ENCODE measurements at regions not wholly inside any gene's neighbourhood (a gene's known extent, or its start where the extent isn't known, plus 50 kb on each side); places are given as distances from the start of the nearest gene placed in this dataset.

DNA sequence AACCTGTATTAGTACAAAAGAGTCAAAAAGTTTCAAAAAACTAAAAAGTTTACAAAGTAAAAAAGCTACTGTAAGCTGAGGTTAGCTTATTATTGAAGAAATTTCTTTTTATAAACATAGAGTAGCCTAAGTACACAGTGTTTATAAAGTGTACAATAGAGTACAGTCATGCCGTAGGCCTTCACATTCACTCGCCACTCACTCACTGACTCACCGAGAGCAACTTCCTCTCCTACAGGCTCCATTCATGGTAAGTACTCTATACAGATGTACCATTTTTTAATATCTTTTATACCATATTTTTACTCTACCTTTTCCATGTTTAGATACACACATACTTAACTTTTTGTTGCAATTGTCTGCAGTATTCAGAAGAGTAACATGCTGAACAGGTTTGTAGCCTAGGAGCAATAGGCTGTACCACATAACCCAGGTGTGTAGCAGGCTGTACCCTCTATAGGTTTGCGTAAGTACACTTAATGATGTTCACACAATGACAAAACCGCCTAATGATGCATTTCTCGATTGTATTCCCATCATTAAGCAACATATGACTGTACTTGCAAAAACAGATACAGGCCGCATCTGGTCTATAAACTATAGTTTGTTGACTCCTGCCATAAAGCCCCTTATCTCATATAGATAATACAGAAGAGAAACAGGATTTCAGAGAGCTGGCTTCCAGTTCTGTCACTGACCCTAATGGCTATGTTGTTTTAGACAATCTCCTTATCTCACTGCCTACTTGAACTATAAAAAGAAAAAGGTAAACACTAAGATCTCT lies 438.8 kb downstream of the HTR7 start:
- no peak for DNase-seq

DNA sequence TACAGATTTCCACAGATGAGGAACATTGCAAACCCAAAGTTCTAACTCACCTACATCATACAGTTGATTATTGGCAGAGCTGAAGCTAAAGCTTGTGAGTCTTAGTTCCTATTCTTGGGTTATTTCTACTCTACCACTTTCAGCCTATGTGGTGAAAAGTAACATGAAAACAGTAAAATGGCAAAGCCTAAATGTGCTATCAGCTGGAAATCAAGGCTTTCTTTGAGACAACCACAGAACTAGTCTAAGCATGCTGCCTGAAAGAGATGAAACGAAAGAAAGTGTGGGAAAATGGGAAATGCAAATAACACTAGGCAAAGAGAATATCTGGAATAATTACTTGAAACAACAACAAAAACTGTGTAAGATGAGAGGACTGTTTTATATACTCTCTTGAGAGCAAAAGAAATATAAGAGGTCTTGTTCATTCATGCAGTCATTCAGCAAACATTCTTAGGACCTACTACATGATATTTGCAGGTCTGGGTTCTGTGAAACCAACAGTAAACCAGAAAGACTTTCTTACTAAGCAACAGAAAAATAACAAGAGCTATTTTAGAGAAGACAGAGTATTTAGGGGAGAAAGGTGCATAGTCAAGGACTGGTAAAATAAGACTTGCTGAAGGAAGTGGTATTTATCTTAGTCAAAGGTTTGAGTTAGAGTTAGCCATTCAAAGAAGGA lies 437.1 kb downstream of the HTR7 start:
- DNase-seq, result no peak

DNA sequence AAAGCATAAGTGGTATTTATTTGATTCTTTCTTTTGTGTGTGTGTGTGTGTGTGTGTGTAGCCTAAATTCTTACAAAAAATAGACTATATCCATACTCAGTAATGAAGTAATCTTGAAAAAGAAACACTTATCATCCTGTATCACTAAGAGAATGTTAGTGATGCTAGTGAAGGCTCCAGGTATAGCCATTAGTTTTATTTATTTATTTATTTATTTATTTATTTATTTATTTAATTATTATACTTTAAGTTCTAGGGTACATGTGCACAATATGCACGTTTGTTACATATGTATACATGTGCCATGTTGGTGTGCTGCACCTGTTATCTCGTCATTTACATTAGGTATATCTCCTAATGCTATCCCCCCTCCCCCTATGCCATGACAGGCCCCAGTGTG lies 436.0 kb downstream of the HTR7 start:
- no peak for DNase-seq

DNA sequence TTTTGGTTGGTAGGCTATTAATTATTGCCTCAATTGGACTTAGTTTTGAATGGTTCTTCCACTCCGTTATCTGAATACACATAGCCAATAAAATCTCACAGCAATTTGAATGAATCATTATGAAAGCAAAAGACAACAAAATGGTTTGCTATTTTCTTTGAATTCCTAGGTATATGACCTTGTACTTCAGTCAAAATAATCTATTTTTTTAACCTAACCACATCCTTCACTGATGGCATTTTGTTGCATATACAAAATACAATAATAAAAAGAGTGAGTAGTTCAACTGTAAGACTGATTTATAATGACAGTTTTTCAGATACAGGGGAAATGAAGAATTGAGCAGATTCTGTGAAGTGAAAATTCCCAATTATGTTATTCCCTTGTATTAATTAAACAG lies 433.1 kb downstream of the HTR7 start:
- DNase-seq, result no peak

DNA sequence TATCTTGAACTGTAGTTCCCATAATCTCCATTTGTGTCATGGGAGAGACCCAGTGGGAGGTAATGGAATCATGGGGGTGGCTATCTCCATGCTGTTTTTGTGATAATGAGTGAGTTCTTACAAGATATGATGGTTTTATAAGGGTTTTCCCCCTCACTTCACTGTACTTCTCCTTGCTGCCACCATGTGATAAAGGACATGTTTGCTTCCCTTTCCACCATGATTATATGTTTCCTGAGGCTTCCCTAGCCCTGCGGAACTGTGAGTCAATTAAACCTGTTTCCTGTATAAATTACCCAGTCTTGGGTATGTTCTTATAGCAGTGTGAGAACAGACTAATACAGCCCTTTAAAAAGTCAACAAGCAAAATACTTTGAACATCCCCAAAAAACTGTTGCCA lies 427.7 kb downstream of the HTR7 start:
- no peak for DNase-seq

DNA sequence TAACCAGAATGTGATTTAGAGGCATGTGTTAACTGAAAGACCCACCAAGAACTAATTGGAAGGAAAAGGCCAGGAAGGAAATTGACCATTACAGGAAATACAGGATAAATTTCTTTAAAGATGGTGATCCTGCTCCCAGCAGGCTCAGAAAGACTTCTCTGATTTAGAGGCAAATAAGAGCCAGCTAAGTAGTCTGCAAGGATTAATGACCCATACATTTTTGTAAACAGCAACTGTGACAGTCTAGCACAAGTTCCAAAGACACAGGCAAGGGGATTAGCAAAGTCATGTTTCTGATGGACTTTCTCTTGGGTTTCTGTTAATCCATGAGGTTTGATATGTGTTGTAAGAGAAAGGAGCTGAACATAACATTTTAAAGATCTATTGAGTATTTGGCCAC lies 425.0 kb downstream of the HTR7 start:
- no peak for DNase-seq

DNA sequence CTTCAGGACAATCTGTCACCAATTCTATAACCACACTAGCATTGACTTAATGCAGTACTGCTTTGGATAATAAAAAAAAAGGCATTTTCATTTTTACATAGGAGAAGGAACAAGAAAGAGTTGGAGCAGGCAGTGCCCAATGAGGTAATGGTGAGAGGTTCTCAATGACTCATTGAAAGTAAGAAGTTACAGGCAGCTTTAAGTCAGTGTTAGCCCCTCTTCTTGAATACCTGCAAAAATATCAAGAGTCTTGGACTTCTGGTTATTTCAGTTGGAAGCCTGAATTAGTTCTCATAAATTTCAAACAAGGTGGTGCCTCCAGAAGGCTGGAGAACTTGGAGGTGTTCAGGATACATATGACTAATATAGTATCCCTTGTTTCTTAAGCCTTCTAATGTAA lies 422.5 kb downstream of the HTR7 start:
- no peak for DNase-seq

DNA sequence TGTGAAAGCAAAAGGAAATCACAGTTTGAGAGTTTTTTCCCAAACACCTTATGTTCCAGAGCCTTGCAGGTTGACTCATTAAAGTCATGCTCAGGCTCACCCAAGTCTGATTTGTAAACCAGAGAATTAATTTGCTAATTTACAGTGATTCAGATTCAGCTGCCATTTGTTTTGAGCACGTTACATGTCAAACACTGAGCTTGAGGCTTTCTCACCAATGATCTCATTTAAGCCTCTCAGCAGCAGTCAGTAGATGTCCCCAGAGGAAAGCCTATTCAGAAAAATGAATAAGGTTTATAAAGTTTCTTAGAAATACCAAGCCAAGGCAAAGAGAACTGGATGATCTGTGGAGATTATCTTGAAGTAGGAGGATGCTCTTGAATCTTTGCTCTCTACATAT lies 420.4 kb downstream of the HTR7 start:
- no peak for DNase-seq

DNA sequence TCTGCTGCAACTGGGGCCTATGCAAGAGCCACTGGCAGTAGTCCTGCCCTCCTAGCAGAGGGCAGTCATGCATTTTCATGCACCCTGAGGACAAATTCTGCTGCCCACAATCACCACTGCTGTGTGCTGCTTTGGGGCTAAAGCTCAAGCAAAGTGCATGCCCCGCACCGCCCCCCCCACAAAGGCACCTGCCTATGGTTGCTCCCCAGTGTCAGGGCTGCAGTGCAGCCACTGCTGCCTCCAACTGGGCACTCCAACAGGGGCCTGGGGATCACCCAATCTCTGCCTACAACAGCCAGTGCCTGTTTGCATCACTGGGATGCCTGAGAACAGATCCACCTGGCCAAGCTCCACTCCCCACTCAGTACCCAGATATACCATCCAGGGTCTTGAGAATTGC lies 417.0 kb downstream of the HTR7 start:
- DNase-seq, result no peak

DNA sequence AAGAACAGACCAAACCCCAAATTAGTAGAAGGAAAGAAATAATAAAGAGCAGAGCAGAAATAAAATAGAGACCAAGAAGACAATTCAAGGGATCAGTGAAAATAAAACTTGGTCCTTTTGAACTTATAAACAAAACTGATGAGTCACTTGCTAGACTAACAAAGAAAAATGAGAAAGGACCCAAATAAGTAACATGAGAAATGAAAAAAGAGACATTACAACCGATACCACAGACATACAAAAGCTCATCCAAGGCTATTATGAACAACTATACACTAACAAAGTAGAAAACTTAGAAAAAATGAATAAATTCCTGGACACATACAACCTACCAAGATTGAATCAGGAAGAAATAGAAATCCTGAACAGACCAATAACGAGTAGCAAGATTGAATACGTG lies 414.5 kb downstream of the HTR7 start:
- DNase-seq, result no peak

DNA sequence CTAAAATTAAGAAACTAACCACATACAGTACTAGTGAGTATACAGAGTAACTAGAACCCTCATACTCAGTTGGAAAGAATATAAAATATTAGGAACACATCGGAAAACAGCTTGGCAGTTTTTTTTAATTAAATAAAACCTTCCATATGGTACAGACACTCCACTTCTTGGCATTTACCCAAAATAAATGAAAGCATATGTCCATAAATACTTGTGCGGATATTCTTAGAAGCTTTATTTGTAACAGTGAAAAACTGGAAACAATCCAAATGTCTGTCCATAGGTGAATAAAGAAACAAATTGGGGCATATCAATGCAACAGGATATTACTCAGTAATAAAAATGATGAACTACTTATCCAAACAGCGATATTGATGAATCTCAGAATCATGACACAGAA lies 410.0 kb downstream of the HTR7 start:
- DNase-seq, result no peak

DNA sequence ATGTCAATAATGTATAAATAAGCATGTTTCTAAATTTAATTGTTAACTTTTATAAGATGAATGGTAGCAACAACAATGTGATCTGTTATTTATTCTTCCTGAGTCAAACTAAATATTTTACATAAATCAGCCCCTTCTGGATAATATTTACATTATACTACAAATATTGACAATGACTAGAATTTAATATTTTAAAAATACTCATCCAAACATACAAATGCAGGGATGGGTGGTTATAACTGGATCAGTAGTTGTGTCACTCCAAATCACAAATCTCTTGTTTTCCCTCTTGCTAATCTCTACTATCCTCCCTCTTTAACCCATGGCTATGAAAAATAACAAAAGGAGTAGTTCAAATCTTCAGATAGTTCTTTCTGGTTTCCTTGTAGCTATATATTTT lies 407.0 kb downstream of the HTR7 start:
- no peak for DNase-seq

DNA sequence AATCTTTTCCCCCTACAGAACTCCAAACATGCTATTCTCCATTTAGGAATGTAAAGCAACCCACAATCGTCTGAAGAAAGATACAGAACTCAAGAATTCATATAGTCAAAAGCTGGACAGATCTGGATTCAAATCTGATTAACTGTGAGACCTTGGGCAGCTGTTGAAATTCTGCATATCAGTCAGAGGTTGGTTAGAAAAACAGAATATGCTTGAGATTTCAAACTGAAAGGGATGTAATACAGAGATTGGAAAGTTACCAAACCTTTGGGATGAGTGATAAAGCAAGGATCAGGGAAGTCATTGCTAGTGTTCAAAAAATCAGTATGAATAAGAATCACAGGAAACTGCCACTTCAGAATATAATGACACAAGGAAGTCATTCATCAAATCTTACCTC lies 406.6 kb downstream of the HTR7 start:
- no peak for DNase-seq

DNA sequence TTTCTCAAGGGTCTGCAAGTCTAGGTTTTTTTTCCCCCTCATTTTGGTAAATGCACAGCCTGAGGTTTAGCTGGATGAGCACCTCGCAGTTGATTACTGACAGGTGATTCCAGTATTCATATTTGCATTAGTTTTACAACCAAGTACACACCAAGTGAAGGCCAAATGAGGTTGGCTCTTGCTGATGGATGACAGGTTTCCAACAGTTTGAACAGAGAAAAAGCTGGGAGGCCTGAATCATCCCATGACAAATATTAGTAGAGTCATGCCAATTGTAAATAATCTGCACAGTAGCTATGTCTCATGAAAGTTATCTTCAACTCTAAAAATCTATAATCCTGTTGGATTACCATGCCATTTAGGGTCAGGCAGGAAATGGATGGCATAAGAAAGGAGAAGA lies 399.8 kb downstream of the HTR7 start:
- no peak for DNase-seq

DNA sequence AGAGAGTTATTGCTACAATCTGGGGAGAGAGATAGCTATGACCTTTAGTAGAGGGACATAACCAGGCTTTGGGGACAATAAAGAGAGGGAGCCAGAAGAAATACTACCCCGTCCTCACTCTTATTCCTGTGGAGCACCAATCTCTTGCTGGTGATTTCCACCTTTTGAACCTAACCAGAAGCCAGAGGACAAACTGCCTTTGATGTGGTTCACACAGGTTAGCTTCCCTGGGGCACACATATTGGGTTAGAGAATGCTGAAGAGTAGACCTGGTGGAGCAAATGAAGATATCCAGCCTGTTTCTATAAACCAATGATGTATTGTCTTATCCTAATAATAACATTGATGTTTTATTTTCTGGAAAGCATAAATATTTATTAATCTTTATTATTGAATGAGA lies 399.3 kb downstream of the HTR7 start:
- DNase-seq, result no peak

DNA sequence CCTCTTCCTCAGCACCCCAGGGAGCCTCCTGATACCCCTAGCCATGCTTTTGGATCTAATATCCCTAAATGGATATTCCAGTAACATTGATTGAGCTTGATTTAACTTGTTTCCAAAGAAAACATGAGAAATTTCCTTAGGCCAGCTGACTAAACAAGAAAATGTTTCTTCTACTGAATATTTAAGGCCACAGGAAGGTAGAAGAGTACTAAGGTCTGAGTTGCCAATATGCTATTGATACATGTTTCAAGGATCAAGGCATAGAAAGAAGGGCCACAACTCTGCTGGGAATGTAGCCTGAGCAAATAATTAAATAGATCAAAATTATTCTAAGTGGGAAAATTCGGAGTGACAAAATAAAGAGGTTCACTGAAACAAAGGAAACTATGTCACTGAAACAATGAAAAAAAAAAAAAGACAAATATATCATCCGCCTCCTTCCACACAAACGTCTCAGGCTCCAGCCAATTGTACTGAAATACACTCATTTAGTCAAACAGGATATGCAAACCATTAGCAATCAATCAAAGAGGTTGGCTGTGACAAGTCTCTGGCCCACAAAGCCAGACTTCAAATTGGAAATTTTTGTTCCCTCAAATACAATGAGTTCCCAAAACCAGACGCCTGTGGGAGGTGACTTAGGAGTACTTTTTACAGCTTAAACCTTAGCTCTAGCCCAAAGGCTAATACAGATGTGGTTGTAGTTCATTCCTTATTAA lies 396.2 kb downstream of the HTR7 start:
- no peak for DNase-seq

DNA sequence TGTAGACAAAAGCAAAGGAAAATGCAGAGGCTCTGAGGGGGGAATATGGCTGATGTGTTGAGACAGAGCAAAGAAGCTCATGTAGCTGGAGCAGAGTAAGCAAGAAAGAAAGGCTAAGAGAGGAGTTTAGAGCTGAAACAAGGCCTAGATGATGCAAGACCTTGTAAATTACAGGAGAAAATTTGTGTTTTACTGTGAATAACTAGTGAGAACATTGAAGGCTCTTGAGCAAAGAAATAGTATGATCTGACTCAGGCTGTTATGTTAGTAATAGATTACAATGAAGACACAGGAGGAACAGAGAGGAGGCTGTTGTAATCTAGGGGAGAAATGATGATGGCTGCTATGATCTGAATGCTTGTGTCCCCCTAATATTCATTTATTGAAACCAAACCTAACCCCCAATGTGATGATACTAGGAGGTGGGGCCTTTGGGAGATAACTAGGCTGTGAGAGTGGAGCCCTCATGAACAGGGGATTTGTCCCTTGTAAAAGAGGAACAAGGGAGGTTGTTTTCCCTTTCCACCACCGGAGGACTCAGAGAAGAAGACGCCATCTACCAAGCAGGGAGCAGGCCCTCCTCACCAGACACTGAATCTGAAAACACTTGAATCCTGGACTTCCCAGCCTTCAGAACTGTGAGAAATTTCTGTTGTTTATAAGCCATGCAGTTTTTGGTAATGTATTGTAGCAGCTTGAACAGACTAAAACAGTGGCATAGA lies 394.9 kb downstream of the HTR7 start:
- DNase-seq, result no peak

DNA sequence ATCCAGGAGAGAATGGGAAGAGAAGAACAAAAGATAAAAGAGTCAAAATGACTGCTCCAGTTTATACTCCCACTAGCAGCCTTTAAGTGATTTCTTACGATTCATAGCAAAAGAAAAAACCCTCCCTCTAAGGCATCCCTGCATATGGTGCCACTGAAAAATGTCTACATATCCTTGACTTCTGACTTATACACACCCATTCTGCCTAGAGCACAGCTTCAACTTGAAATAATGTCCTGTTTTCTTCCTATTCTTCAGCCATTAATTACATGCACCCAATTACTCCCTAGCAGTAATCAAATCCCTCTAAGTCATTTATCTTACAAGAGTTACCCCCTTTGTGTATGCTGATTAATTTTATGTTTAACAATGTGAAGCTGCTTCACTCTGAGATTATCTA lies 393.5 kb downstream of the HTR7 start:
- DNase-seq, result no peak

DNA sequence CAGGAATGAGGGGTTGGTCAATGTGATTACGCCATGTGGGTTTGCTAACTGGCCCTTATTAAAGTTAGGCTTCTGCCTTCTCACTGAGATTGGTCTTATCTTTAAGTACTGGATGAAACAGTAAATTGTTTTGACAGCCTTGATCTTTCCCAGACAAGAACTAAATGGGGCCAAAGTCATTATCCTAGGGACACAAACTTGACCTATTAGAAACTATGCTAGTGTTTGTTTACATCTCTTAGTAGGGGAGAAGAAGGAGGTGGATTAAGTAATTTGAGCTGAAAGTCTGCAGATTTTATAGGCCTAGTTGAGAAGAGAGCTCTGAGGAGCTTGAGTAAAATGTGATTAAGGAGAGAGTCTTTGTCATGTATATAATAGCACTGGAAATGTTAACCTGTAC lies 386.9 kb downstream of the HTR7 start:
- no peak for DNase-seq

DNA sequence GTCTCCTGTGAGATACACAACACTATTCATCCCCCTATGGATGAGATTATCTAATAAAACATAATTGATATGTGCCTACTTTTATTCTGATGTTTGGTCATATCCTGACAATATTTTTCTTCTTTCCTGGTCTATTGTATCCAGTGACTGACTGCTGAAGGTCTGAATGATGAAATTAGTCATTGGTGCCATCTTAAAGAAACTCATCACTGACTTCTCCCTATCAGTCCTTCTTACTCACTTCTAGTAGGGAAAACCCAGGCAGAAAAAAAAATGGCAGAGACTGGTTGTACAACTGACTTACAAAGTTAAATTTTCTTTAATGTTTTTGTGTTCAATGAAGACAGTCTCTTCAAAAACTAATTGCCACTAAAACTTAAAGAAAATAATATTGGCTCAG lies 377.4 kb downstream of the HTR7 start:
- no peak for DNase-seq

DNA sequence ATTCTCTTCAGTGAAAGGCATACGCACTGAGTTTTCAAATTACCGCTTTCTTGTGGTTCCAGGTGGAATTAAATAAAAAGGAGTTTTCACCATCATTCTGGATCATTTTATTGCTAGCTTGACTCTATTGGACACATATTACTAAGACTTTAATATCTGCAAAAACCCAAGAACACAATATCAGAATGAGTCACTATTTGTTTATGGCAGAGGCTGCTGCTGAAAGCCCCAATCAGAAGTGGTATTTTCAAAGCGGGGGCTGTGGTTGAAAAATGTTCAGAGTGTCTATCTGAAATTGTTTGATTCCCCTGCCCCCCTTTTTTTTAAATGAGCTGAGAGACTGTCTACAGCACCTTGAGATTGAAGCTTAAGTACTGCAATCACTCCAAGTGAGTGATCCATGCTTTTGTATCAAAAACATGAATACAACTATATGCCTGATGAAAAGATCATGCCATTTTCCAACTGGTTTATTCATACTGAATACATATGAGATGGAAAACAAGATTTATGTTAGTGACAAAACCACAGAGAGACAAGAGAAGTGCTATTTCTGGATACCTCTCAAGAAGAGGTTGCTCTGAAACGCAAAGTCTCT lies 376.4 kb downstream of the HTR7 start:
- DNase-seq, result no peak

DNA sequence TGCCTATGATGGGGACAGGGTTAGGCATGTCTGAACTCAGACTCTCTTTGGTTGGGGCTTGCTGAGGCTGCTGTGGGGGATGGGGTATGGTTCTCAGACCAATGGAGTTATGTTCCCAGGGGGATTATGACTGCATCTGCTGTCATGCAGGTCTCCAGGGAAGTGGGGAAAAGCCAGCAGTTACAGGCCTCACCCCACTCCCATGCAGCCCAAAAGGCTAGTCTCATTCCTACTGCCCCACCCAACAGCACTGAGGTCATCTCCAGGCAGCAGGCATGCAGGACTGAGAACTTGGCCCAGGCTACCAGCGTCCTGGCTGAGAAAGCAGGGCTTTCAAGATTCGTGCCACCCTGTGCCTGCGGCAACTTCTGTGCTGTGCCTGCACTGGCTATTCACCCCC lies 373.3 kb downstream of the HTR7 start:
- no peak for DNase-seq

DNA sequence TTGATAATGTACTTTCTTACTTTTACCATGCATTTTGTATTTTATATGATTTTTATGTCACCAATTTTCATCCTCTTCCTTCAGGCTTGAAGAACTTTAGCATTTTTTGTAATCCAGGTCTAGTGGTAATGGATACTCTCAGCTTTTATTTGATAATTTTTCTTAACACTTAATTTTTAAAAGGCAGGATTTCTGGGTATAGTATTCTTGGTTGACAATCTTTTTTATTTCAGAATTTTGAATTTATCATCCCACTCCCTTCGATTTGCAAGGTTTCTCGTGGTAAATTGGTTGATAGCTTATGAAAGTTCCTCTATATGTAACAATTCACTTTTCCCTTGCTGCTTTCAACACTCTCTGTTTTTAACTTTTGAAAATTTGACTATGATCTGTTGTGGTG lies 363.7 kb downstream of the HTR7 start:
- no peak for DNase-seq
